OCI-LY3 (cell line): ENCODE measurements at regions not wholly inside any gene's neighbourhood (a gene's known extent, or its start where the extent isn't known, plus 50 kb on each side); places are given as distances from the start of the nearest gene placed in this dataset.
"Not testable (repeated sequence)": the region's sequence is repeated elsewhere in the genome, so short reads cannot be mapped to it uniquely, and the experiment has no call there.

ENCODE experiments used
- H2AFZ ChIP-seq: fragments of 200-600, 300-600 bp; shearing (Covaris generic); 2 replicates; pipeline ENCODE4 v1.6.0; 2014; ENCODE audit warnings: antibody characterized with exemption, low read depth, low read length
- H3K27ac ChIP-seq: fragments of 200-600, 300-600 bp; sonication (generic); 2 replicates; pipeline ENCODE4 v1.5.1; 2014; ENCODE audit warnings: mild to moderate bottlenecking, low read length, moderate library complexity, mixed read lengths
- H3K27me3 ChIP-seq: fragments of 200-600, 300-600 bp; sonication (generic); 2 replicates; pipeline ENCODE4 v1.6.1; 2014; ENCODE audit warnings: low read depth, low read length, mixed read lengths
- H3K36me3 ChIP-seq: fragments of 200-600, 300-600 bp; sonication (generic); replicated peaks from 2 replicates; pipeline ENCODE3; 2014; ENCODE audit warnings: low read depth, low read length, mixed read lengths
- H3K4me1 ChIP-seq: fragments of 300-600, 200-600 bp; sonication (generic); 2 replicates; pipeline ENCODE4 v1.6.1; 2014; ENCODE audit warnings: low read length, mixed read lengths
- H3K4me2 ChIP-seq: fragments of 200-600, 300-600 bp; sonication (generic); 2 replicates; pipeline ENCODE4 v1.6.1; 2014; ENCODE audit warnings: low read length, mixed read lengths
- H3K4me3 ChIP-seq: fragments of 300-600, 200-600 bp; sonication (generic); 2 replicates; pipeline ENCODE4 v1.5.1; 2014; ENCODE audit warnings: antibody characterized with exemption, mild to moderate bottlenecking, low read length, moderate library complexity
- H3K79me2 ChIP-seq: fragments of 300-600, 200-600 bp; shearing (Covaris generic); 2 replicates; pipeline ENCODE4 v1.6.1; 2014; ENCODE audit warnings: mild to moderate bottlenecking, low read length, mixed read lengths
- H3K9ac ChIP-seq: fragments of 300-600, 200-600 bp; shearing (Covaris generic); 2 replicates; pipeline ENCODE4 v1.6.0; 2014; ENCODE audit warnings: mild to moderate bottlenecking, low read length, moderate library complexity
- H3K9me3 ChIP-seq: fragments of 200-600, 300-600 bp; shearing (Covaris generic); 2 replicates; pipeline ENCODE4 v1.6.1; 2014; ENCODE audit warnings: low read length, mixed read lengths; ENCODE audit not compliant: insufficient read depth
- H4K20me1 ChIP-seq: fragments of 200-600, 300-600 bp; sonication (generic); 2 replicates; pipeline ENCODE4 v1.6.1; 2016; ENCODE audit warnings: low read length, mixed read lengths; ENCODE audit not compliant: insufficient read depth
- EZH2phosphoT487 ChIP-seq: fragments of 200-600 bp; shearing (Covaris generic); IDR thresholded peaks from 2 replicates; pipeline ENCODE4 v1.6.1; 2018; ENCODE audit warnings: antibody characterized with exemption, mixed run types, low read depth
- TF ChIP-seq, protein P1 (sequence below): fragments of 200-600, 300-600 bp; sonication (generic); IDR thresholded peaks from 2 replicates; pipeline ENCODE4 v1.5.1; 2014; ENCODE audit warnings: antibody characterized with exemption, low read length, low read depth

DNA sequence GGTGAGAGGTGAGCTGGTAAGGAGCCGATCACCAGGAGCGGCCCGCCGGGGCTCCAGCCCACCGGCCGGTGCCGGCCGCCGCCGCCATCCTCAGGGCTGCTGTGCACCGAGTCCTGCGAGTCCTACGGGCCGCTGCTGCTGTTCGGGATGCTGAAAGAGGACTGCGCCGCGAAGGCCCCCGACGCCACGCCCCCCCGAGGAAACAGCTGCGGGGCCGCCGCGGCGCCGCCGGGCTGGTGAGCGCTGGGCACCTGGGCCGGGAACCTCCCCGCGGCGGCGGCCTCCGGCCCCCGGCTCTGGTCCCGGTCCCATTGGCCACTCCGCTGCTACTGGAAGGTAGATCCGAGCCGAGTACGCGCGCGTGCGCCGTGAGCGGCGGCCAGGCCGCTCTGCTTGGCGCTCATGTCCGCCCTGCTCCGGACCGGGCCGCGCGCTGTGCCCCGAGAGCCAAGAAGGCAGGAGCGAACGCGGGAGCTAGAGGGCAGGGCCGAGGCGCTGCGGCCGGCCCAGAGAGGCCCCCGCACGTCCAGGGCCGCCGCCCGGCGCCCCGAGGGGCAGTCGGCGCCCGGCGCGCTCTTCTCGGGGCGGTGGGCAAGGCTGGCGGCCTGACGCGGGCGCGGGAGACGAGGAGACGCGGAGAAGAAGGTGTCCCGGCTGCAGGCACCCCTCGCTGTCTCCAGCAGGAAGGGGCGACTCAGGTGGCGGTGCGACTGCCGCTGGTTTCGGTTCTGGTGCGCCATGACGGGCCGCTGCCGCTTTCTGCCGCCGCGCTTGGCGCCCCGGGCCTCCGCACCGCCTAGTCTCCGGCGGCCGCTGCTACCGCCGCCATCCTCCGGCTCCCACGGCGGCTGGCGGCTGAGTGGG is 121.3 kb upstream of the WIPF3 start:
- peak overlapping the region; percentile 55; the same call in 1 of the 2 replicates for H3K4me2 ChIP-seq
- H3K36me3 ChIP-seq = no peaks in the 10 kb centered on the region
- H2AFZ ChIP-seq = no peak overlapping the region
- no peaks in the 10 kb centered on the region for H4K20me1 ChIP-seq
- peak overlapping the region; percentile 23; the same call in 1 of the 2 replicates for H3K27ac ChIP-seq
- peak overlapping the region; percentile 81 for H3K4me3 ChIP-seq
- no peaks in the 10 kb centered on the region for H3K79me2 ChIP-seq
- H3K9ac ChIP-seq = peak overlapping the region; percentile 68
- no peak for TF ChIP-seq EZH2phosphoT487
- TF ChIP-seq, protein P1, sequence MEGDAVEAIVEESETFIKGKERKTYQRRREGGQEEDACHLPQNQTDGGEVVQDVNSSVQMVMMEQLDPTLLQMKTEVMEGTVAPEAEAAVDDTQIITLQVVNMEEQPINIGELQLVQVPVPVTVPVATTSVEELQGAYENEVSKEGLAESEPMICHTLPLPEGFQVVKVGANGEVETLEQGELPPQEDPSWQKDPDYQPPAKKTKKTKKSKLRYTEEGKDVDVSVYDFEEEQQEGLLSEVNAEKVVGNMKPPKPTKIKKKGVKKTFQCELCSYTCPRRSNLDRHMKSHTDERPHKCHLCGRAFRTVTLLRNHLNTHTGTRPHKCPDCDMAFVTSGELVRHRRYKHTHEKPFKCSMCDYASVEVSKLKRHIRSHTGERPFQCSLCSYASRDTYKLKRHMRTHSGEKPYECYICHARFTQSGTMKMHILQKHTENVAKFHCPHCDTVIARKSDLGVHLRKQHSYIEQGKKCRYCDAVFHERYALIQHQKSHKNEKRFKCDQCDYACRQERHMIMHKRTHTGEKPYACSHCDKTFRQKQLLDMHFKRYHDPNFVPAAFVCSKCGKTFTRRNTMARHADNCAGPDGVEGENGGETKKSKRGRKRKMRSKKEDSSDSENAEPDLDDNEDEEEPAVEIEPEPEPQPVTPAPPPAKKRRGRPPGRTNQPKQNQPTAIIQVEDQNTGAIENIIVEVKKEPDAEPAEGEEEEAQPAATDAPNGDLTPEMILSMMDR = no peak
- no peaks in the 10 kb centered on the region for H3K9me3 ChIP-seq
- H3K27me3 ChIP-seq = no peaks in the 10 kb centered on the region
- no peaks in the 10 kb centered on the region for H3K4me1 ChIP-seq

DNA sequence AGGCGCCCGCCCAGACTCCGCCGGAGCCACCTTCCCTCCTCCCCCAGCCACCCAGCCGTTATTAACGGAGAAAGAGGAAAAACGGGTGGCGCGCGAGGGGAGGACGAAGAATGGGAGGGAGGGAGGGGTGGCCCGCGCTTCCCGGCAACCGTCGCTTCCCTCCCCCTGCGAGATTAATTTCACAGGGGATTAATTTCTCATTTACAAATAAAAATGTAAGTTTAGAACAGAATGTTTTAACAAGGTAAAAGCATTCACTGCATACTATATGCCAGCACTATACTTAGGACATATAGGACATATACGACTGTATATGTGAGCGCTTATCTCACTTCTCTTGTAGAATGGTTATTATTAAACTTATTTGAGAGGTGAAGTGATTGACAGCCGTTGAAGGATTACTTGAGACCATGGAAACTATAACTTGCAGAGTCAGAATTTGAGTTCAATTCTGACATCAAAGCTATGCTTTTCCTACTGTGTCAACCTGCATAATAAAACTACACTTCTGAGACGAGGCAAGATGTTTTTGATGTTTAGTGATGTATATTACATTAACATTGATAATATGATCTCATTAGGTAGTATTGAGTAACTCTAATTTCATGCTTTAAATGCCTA is 120.5 kb upstream of the WIPF3 start:
- not testable (repeated sequence) for H3K27me3 ChIP-seq, H3K27ac ChIP-seq, H3K36me3 ChIP-seq, H2AFZ ChIP-seq, H3K9me3 ChIP-seq, H3K79me2 ChIP-seq, H3K4me1 ChIP-seq, H4K20me1 ChIP-seq
- peak overlapping the region; percentile 55 for H3K4me2 ChIP-seq
- peak overlapping the region; percentile 81 for H3K4me3 ChIP-seq
- peak overlapping the region; percentile 68; the same call in 1 of the 2 replicates for H3K9ac ChIP-seq

DNA sequence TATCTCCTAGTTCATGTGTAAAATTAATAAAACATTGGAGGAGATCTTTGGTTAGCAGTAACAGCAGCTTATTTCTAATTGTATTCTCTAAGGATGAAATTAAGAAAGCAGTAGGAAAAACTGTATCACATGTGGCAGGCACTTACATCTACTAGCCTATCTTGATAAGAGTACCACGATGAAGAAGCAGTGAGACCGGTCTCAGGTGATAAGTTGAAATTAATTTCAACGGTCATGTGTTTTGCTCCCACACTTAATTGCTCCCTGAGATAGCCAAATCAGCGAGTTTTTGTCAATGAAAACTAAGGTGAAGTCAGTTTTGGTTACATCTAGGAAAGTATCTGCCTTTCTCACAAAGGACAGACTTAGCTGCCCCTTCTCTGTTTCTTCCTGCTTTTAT is 115.8 kb upstream of the WIPF3 start:
- not testable (repeated sequence) for H3K79me2 ChIP-seq, H3K9me3 ChIP-seq, H3K4me1 ChIP-seq, H3K27ac ChIP-seq, H4K20me1 ChIP-seq, H3K4me2 ChIP-seq, H3K4me3 ChIP-seq, H3K27me3 ChIP-seq, H3K9ac ChIP-seq, H3K36me3 ChIP-seq, H2AFZ ChIP-seq

DNA sequence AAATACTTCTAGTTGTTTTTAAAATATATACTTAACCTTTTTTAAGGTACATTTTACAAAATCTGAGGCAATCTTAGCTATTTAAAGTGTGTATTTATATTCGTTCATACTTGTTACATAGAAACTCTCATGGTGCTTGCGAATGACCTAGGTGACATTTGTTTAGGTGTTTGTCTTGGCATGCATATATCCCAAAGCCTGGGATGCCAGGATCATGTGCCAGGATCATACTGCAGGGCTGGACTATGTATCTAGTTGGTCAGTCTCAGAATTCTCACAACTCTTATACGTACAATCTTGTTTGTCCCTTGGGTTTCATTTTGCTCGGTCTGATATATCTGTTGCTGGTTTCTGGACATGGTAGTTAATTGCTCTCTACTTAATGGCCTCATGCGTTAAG is 109.9 kb upstream of the WIPF3 start:
- not testable (repeated sequence) for H3K27ac ChIP-seq, H3K9ac ChIP-seq, H3K79me2 ChIP-seq, H3K4me2 ChIP-seq, H2AFZ ChIP-seq, H3K4me3 ChIP-seq, H3K9me3 ChIP-seq, H3K27me3 ChIP-seq, H3K36me3 ChIP-seq, H3K4me1 ChIP-seq, H4K20me1 ChIP-seq

DNA sequence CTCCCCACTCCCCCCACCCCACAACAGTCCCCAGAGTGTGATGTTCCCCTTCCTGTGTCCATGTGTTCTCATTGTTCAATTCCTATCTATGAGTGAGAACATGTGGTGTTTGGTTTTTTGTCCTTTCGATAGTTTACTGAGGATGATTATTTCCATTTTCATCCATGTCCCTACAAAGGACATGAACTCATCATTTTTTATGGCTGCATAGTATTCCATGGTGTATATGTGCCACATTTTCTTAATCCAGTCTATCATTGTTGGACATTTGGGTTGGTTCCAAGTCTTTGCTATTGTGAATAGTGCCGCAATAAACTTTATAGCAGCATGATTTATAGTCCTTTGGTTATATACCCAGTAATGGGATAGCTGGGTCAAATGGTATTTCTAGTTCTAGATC is 106.6 kb upstream of the WIPF3 start:
- H3K27me3 ChIP-seq, H3K79me2 ChIP-seq, H3K9me3 ChIP-seq, H3K4me3 ChIP-seq, H3K9ac ChIP-seq, H3K36me3 ChIP-seq, H2AFZ ChIP-seq, H3K4me1 ChIP-seq, H3K27ac ChIP-seq, H4K20me1 ChIP-seq, H3K4me2 ChIP-seq: not testable (repeated sequence)

DNA sequence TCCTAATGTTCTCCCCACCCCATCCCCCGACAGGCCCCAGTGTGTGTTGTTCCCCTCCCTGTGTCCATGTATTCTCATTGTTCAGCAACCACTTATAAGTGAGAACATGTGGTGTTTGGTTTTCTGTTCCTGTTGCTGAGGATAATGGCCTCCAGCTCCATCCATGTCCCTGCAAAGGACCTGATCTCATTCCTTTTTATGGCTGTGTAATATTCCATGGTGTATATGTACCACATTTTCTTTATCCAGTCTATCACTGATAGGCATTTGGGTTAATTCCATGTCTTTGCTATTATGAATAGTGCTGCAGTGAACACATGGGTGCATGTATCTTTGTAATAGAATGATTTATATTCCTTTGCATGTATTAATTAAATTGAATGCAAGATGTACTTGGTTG is 104.8 kb upstream of the WIPF3 start:
- not testable (repeated sequence) for H3K27ac ChIP-seq, H3K9ac ChIP-seq, H3K79me2 ChIP-seq, H3K9me3 ChIP-seq, H3K4me1 ChIP-seq, H3K4me3 ChIP-seq, H4K20me1 ChIP-seq, H2AFZ ChIP-seq, H3K4me2 ChIP-seq, H3K36me3 ChIP-seq, H3K27me3 ChIP-seq

DNA sequence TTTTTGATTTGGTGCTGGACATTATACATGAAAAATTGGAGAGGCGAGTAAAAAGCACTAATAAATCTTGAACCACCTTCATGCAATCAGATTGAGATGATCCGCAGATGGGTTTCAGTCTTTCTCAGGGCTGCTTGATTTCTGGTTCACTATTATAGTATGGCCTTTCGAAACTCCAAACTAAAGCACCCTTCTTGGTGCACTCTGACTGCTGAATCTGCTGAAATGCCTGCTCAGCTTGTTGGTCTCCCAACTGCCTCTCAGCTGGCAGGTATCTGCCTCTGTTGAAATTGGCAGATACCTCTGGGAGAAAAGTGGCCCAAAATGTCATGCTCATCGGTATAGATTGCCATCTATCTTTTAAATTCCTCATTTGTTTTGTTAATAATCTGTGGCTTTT is 102.5 kb upstream of the WIPF3 start:
- not testable (repeated sequence) for H3K4me3 ChIP-seq, H3K4me1 ChIP-seq, H3K27ac ChIP-seq, H3K36me3 ChIP-seq, H4K20me1 ChIP-seq, H3K4me2 ChIP-seq, H3K9me3 ChIP-seq, H3K9ac ChIP-seq, H2AFZ ChIP-seq, H3K27me3 ChIP-seq, H3K79me2 ChIP-seq

DNA sequence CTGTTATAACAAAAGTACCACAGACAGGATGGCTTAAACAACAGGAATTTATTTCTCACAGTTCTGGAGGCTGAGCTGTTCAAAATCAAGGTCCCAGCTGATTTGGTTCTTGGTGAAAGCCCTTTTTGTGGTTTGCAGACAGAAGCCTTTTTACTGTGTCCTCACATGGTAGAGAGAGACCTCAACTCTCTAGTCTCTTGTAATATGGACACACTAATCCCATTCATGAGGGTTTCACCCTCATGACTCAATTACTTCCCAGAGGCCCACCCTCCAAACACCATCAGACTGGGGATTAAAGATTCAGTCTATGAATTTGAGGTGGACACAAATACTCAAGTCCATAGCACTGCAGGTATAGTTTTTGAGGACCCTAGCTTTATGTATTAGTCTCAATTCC is 97.3 kb upstream of the WIPF3 start:
- not testable (repeated sequence) for H3K9me3 ChIP-seq, H3K79me2 ChIP-seq, H3K36me3 ChIP-seq, H3K4me3 ChIP-seq, H3K4me1 ChIP-seq, H3K4me2 ChIP-seq, H2AFZ ChIP-seq, H3K27me3 ChIP-seq, H4K20me1 ChIP-seq, H3K9ac ChIP-seq, H3K27ac ChIP-seq
